KG1 (cell line): ENCODE measurements at regions not wholly inside any gene's neighbourhood (a gene's known extent, or its start where the extent isn't known, plus 50 kb on each side); places are given as distances from the start of the nearest gene placed in this dataset.

Experiments used
- DNase-seq: peaks from one replicate; lab custom pipeline; 2025; lab: John Stamatoyannopoulos, UW

GRCh38 chr3:72434296-72434695 is 413.9 kb downstream of the SHQ1 start:
- no peak for DNase-seq

GRCh38 chr3:72432246-72432645 is 416.0 kb downstream of the SHQ1 start:
- no peak for DNase-seq

- no peak for DNase-seq
These were observed 418.5 kb downstream of the SHQ1 start for GRCh38 chr3:72429589-72430353.

- DNase-seq = no peak
These were observed 419.4 kb downstream of the SHQ1 start for GRCh38 chr3:72428803-72429202.

GRCh38 chr3:72427624-72428023 is 420.6 kb downstream of the SHQ1 start:
- DNase-seq = no peak

GRCh38 chr3:72426618-72427397 is 421.4 kb downstream of the SHQ1 start:
- no peak for DNase-seq

- DNase-seq = no peak
These were observed 424.6 kb downstream of the SHQ1 start for GRCh38 chr3:72423643-72424042.

- DNase-seq = no peak
These were observed 426.5 kb downstream of the SHQ1 start for GRCh38 chr3:72421786-72422185.

GRCh38 chr3:72421126-72421525 is 427.1 kb downstream of the SHQ1 start:
- no peak for DNase-seq

- DNase-seq = no peak
These were observed 429.4 kb downstream of the SHQ1 start for GRCh38 chr3:72418856-72419255.

GRCh38 chr3:72418244-72418643 is 430.0 kb downstream of the SHQ1 start:
- DNase-seq = no peak

- no peak for DNase-seq
These were observed 433.7 kb downstream of the SHQ1 start for GRCh38 chr3:72414481-72415016.

GRCh38 chr3:72413228-72413627 is 435.0 kb downstream of the SHQ1 start:
- no peak for DNase-seq

GRCh38 chr3:72412340-72412956 is 435.8 kb downstream of the SHQ1 start:
- DNase-seq = no peak

- DNase-seq = no peak
These were observed 436.4 kb downstream of the SHQ1 start for GRCh38 chr3:72411843-72412242.

- no peak for DNase-seq
These were observed 437.1 kb downstream of the SHQ1 start for GRCh38 chr3:72411126-72411525.

- no peak for DNase-seq
These were observed 439.1 kb downstream of the SHQ1 start for GRCh38 chr3:72408983-72409779.

GRCh38 chr3:72407766-72408165 is 440.5 kb downstream of the SHQ1 start:
- DNase-seq = no peak

- no peak for DNase-seq
These were observed 442.2 kb downstream of the SHQ1 start for GRCh38 chr3:72405943-72406566.

- DNase-seq = no peak
These were observed 447.2 kb downstream of the SHQ1 start for GRCh38 chr3:72401005-72401545.

GRCh38 chr3:72398781-72399180 is 449.5 kb downstream of the SHQ1 start:
- no peak for DNase-seq
